ENCODE measurements at regions not wholly inside any gene's neighbourhood (a gene's known extent, or its start where the extent isn't known, plus 50 kb on each side); places are given as distances from the start of the nearest gene placed in this dataset.

DNA sequence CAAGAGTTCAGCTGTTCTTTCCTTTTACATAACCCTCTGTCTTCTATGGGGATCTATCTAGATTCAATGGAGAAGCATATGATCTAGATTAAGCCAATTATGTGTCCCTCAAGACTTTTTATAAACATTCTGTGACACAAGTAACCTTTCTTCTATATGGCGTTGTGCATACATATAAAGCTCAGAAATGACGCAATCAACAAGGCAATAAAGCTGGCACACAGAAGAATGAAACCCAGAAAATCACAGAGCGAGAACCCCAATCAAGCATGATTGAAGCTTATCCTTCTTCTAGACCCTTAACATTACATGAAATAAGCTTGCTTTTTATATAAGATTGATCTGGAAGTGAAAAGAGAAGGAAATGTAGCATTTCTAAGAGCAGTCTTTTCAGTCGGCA, 178.9 kb downstream of the DMRTA1 start:
- TF ChIP-seq CTCF (IDR thresholded peaks at IDR 0.05 in 4 of 5, conservative IDR thresholded peaks at IDR 0.05 in 1 of 5) (no peak), POLR2A (IDR thresholded peaks at IDR 0.05) (no peak)

Measured in gastrocnemius medialis (tissue), 4 donors.